Panc1 (cell line): ENCODE measurements at regions not wholly inside any gene's neighbourhood (a gene's known extent, or its start where the extent isn't known, plus 50 kb on each side); places are given as distances from the start of the nearest gene placed in this dataset.

Experiments used
- ATAC-seq: fragments of 200-7000 bp; cut with Tn5 transposase; 2 replicates; pipeline ENCODE4 v1.9.1; 2020; ENCODE audit warnings: mild to moderate bottlenecking, moderate library complexity
- BruUV-seq: library from RNA; stranded (reverse); fragments of 400-500 nt; replicated peaks from 2 replicates; lab custom pipeline; 2021; lab: Mats Ljungman, UMichigan
- CTCF ChIA-PET: fragments of 300-600 bp; sonication (Branson Sonifier 250); formaldehyde crosslinking; loops from one replicate; lab custom pipeline; 2022; ENCODE audit warnings: antibody characterized with exemption; lab: Charles Lee
- POLR2A ChIA-PET: fragments of 300-600 bp; sonication (Branson Sonifier 250); formaldehyde crosslinking; loops from one replicate; lab custom pipeline; 2022; ENCODE audit warnings: antibody characterized with exemption; lab: Charles Lee
- DNase-seq: peaks from one replicate; pipeline ENCODE4 v3.0.0-alpha.2; 2010; ENCODE audit warnings: low read depth, low spot score
- H3K27ac ChIP-seq: 2 replicates; pipeline ENCODE4 v1.5.1; 2011; ENCODE audit warnings: mild to moderate bottlenecking, low read length, inconsistent platforms
- H3K27me3 ChIP-seq: fragments of 200-500 bp; sonication (Bioruptor generic); 2 replicates; pipeline ENCODE4 v1.6.0; 2014; ENCODE audit warnings: low read length, inconsistent platforms; ENCODE audit not compliant: control insufficient read depth, insufficient read depth
- H3K36me3 ChIP-seq: fragments of 200-500 bp; sonication (Bioruptor generic); 2 replicates; pipeline ENCODE4 v1.5.1; 2014; ENCODE audit warnings: inconsistent platforms, mild to moderate bottlenecking, low read length, moderate library complexity; ENCODE audit not compliant: control insufficient read depth, insufficient read depth
- H3K4me1 ChIP-seq: 2 replicates; pipeline ENCODE4 v1.5.1; 2011; ENCODE audit warnings: inconsistent platforms, mild to moderate bottlenecking, low read length, moderate library complexity; ENCODE audit not compliant: control insufficient read depth, insufficient read depth
- H3K4me3 ChIP-seq, 2 experiments: 2 replicates each; pipeline ENCODE4 v1.5.1; 2011 to 2012; ENCODE audit warnings: low read depth in 2 of 2, low read length in 2 of 2, mild to moderate bottlenecking in 2 of 2, inconsistent platforms in 1 of 2, moderate library complexity in 1 of 2
- H3K9me3 ChIP-seq: fragments of 200-500 bp; sonication (Bioruptor generic); 2 replicates; pipeline ENCODE4 v1.5.1; 2014; ENCODE audit warnings: low read depth, mild to moderate bottlenecking, inconsistent platforms, low read length, moderate library complexity; ENCODE audit not compliant: control insufficient read depth, insufficient read depth
- CTCF ChIP-seq: fragments of 450-650 bp; IDR thresholded peaks from 2 replicates; pipeline ENCODE4 v1.5.1; 2017; ENCODE audit warnings: mild to moderate bottlenecking
- POLR2AphosphoS5 ChIP-seq: IDR thresholded peaks from 2 replicates; pipeline ENCODE4 v1.6.1; 2012; ENCODE audit warnings: mild to moderate bottlenecking, low read depth, low read length, moderate library complexity
- SIN3A ChIP-seq: IDR thresholded peaks from 2 replicates; pipeline ENCODE4 v1.6.1; 2012; ENCODE audit warnings: low read depth, mild to moderate bottlenecking, low read length, moderate library complexity, borderline replicate concordance; ENCODE audit not compliant: insufficient read depth
- TCF7L2 ChIP-seq: IDR thresholded peaks from 2 replicates; pipeline ENCODE4 v1.6.1; 2011; ENCODE audit warnings: mild to moderate bottlenecking, low read depth, low read length, inconsistent platforms
- in situ Hi-C: cut with HindIII; loops from 2 replicates; pipeline ENCODE4 v1.10.0; 2016; ENCODE audit warnings: low sequenced_read_pairs, low pct_unique_long_range_greater_than_20kb
- intact Hi-C: fragments of 100-400 bp; cut with micrococcal nuclease; formaldehyde crosslinking; loops from one replicate; pipeline ENCODE4 v1.10.0; 2022; ENCODE audit not compliant: unreplicated experiment
- TF ChIP-seq, protein P1 (sequence below), 2 experiments: IDR thresholded peaks; 2 replicates each; pipeline ENCODE4 v1.6.1; 2011 to 2012; ENCODE audit warnings: low read depth in 2 of 2, control low read depth in 1 of 2, low read length in 1 of 2, mild to moderate bottlenecking in 1 of 2, moderate library complexity in 1 of 2; ENCODE audit not compliant: insufficient read depth in 1 of 2

DNA sequence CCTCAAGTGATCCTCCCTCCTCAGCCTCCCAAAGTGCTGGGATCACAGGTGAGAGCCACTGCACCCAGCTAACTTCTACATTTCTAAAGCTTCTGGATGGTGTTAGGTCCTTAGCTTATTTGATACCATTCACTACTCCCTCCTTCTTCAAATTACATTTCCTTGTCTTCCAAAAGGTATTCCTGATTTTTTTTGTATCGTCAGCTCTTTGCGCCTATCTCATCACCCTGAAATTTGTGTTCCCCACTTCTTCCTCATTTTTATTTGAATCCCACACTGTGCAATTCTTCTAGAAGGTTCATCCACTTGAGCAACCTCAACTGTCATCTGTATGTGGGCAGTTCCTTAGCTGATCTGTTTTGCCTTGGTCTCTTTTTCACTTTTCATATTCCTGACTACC lies 241.8 kb upstream of the RGS6 start:
- no peaks in the 10 kb centered on the region for H3K36me3 ChIP-seq
- no TSS peak for BruUV-seq
- H3K27ac ChIP-seq: no peak overlapping the region
- H3K4me1 ChIP-seq: no peaks in the 10 kb centered on the region
- H3K9me3 ChIP-seq: no peaks in the 10 kb centered on the region
- CTCF ChIA-PET: no interaction called here
- TF ChIP-seq CTCF (no peak), POLR2AphosphoS5 (no peak), TCF7L2 (no peak), SIN3A (no peak)
- TF ChIP-seq, protein P1, sequence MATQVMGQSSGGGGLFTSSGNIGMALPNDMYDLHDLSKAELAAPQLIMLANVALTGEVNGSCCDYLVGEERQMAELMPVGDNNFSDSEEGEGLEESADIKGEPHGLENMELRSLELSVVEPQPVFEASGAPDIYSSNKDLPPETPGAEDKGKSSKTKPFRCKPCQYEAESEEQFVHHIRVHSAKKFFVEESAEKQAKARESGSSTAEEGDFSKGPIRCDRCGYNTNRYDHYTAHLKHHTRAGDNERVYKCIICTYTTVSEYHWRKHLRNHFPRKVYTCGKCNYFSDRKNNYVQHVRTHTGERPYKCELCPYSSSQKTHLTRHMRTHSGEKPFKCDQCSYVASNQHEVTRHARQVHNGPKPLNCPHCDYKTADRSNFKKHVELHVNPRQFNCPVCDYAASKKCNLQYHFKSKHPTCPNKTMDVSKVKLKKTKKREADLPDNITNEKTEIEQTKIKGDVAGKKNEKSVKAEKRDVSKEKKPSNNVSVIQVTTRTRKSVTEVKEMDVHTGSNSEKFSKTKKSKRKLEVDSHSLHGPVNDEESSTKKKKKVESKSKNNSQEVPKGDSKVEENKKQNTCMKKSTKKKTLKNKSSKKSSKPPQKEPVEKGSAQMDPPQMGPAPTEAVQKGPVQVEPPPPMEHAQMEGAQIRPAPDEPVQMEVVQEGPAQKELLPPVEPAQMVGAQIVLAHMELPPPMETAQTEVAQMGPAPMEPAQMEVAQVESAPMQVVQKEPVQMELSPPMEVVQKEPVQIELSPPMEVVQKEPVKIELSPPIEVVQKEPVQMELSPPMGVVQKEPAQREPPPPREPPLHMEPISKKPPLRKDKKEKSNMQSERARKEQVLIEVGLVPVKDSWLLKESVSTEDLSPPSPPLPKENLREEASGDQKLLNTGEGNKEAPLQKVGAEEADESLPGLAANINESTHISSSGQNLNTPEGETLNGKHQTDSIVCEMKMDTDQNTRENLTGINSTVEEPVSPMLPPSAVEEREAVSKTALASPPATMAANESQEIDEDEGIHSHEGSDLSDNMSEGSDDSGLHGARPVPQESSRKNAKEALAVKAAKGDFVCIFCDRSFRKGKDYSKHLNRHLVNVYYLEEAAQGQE (IDR thresholded peaks at IDR 0.05; ENCODE audit: insufficient read depth in 1 of 2, low read depth in 2 of 2, low read length in 1 of 2): no peak
- in situ Hi-C loops (no loop called here), intact Hi-C loops (no loop called here)
- DNase-seq (no peak), ATAC-seq (no peak)
- POLR2A ChIA-PET: no interaction called here
- H3K4me3 ChIP-seq: no peak overlapping the region
- no peaks in the 10 kb centered on the region for H3K27me3 ChIP-seq

DNA sequence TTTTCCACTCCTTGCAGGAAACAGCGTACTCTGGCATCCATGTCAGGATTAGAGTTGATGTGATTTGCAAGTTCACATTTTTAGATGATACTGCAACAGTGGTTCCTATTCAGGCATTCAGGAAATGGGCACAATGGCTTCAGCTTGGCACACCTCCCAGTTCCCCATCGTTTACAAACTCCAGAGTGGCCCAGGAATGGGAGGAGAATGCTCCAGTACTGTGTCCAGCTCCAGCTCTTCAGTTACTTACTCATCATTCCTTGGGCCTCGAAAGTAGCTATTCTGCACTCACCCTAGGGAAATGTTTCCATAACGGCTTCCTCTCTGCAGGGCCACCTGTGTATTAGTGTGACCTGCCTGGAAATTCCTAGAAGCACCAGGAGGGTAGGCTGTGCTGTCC lies 239.7 kb upstream of the RGS6 start:
- Histone ChIP-seq H3K27ac (no peak overlapping the region), H3K9me3 (no peaks in the 10 kb centered on the region), H3K36me3 (no peaks in the 10 kb centered on the region), H3K27me3 (no peaks in the 10 kb centered on the region), H3K4me1 (no peaks in the 10 kb centered on the region), H3K4me3 (no peak overlapping the region)
- BruUV-seq: no TSS peak
- ATAC-seq (no peak), DNase-seq (no peak)
- in situ Hi-C loops: no loop called here
- TF ChIP-seq POLR2AphosphoS5: no peak
- TF ChIP-seq, protein P1 (IDR thresholded peaks at IDR 0.05; ENCODE audit: insufficient read depth in 1 of 2, low read depth in 2 of 2, low read length in 1 of 2): no peak
- no peak for TF ChIP-seq CTCF
- TF ChIP-seq SIN3A: no peak
- no peak for TF ChIP-seq TCF7L2
- intact Hi-C loops: no loop called here
- CTCF ChIA-PET: no interaction called here
- POLR2A ChIA-PET: no interaction called here
